GM23248 (cell line): ENCODE measurements at regions not wholly inside any gene's neighbourhood (a gene's known extent, or its start where the extent isn't known, plus 50 kb on each side); places are given as distances from the start of the nearest gene placed in this dataset.

Source experiments
- DNase-seq: peaks from one replicate; pipeline ENCODE4 v3.0.0-alpha.2; 2015
- H2AFZ ChIP-seq: fragments of 200-600 bp; sonication (generic); 2 replicates; pipeline ENCODE4 v1.6.1; 2016; ENCODE audit warnings: antibody characterized with exemption
- H3F3A ChIP-seq: fragments of 200-600 bp; sonication (generic); 2 replicates; pipeline ENCODE4 v1.6.1; 2016; ENCODE audit warnings: mild to moderate bottlenecking, antibody characterized with exemption, mixed run types; ENCODE audit not compliant: insufficient read depth
- H3K27ac ChIP-seq: fragments of 200-600 bp; sonication (generic); 2 replicates; pipeline ENCODE4 v1.5.1; 2016; ENCODE audit warnings: mild to moderate bottlenecking
- H3K27me3 ChIP-seq: fragments of 200-600 bp; sonication (generic); replicated peaks from 2 replicates; pipeline ENCODE4 v1.6.1; 2016; ENCODE audit warnings: mild to moderate bottlenecking; ENCODE audit not compliant: insufficient read depth
- H3K36me3 ChIP-seq: fragments of 200-600 bp; sonication (generic); 2 replicates; pipeline ENCODE4 v1.6.1; 2016; ENCODE audit warnings: low read depth, mild to moderate bottlenecking
- H3K4me1 ChIP-seq: fragments of 200-600 bp; sonication (generic); 2 replicates; pipeline ENCODE4 v1.6.1; 2016; ENCODE audit warnings: mild to moderate bottlenecking; ENCODE audit not compliant: insufficient read depth
- H3K4me2 ChIP-seq: fragments of 200-600 bp; sonication (generic); one replicate; pipeline ENCODE4 v1.6.1; 2016; ENCODE audit warnings: mild to moderate bottlenecking; ENCODE audit not compliant: unreplicated experiment
- H3K4me3 ChIP-seq: fragments of 200-600 bp; sonication (generic); 2 replicates; pipeline ENCODE4 v1.5.1; 2016; ENCODE audit warnings: mild to moderate bottlenecking
- H3K79me2 ChIP-seq: fragments of 200-600 bp; sonication (generic); 2 replicates; pipeline ENCODE4 v1.6.1; 2016; ENCODE audit warnings: mild to moderate bottlenecking; ENCODE audit not compliant: insufficient read depth
- H3K9ac ChIP-seq: fragments of 200-600 bp; sonication (generic); 2 replicates; pipeline ENCODE4 v1.6.1; 2016; ENCODE audit warnings: mild to moderate bottlenecking
- H3K9me2 ChIP-seq: fragments of 200-600 bp; sonication (generic); 2 replicates; pipeline ENCODE4 v1.6.1; 2016; ENCODE audit warnings: mixed run types, mild to moderate bottlenecking, moderate library complexity; ENCODE audit not compliant: insufficient read depth
- H3K9me3 ChIP-seq: fragments of 200-600 bp; sonication (generic); one replicate; pipeline ENCODE4 v1.6.1; 2017; ENCODE audit warnings: low read depth
- H4K20me1 ChIP-seq: fragments of 200-600 bp; sonication (generic); 2 replicates; pipeline ENCODE4 v1.6.0; 2016; ENCODE audit not compliant: insufficient read depth
- EZH2 ChIP-seq: fragments of 200-600 bp; sonication (generic); IDR thresholded peaks from 2 replicates; pipeline ENCODE4 v1.6.1; 2018; ENCODE audit warnings: antibody characterized with exemption, mild to moderate bottlenecking; ENCODE audit not compliant: insufficient read depth, poor library complexity, severe bottlenecking
- EZH2phosphoT487 ChIP-seq: fragments of 200-600 bp; sonication (generic); IDR thresholded peaks from 2 replicates; pipeline ENCODE4 v1.6.1; 2018; ENCODE audit warnings: antibody characterized with exemption, moderate library complexity, mild to moderate bottlenecking, low read depth; ENCODE audit not compliant: insufficient read depth
- WGBS, 2 experiments: methylation state at CpG; one replicate each; pipeline ENCODE4 v1.1.6; 2015 to 2017; ENCODE audit warnings: low lambda C conversion rate in 2 of 2, low coverage in 1 of 2; ENCODE audit errors: missing lambda C conversion rate in 2 of 2; 5-methylcytosine and 5-hydroxymethylcytosine counted together
- in situ Hi-C: fragments of 300-500 bp; cut with MboI; formaldehyde crosslinking; loops from 2 replicates; pipeline ENCODE4 v1.15.0; 2020

DNA sequence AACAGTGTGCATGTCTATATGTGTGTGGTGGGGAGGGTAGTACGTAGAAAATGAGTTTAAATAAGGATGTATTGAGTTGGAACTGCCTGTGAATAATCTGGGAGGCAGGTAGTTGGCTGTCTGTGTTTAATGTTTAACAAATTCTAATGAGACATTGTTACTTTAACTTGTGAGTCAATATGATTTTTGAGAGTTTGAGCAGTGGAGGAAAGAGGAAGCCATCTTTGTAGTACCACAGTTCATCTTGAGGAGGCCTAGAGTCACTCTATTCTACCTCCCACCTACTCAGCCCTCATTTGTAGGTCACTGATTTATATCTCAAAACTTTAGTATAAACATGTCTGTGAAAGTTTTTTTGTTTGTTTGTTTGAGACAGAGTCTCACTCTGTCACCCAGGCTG lies 129.9 kb upstream of the ITGB1 start:
- no peak for DNase-seq
- Histone ChIP-seq H3K9me2 (no peaks in the 10 kb centered on the region), H3K4me1 (no peaks in the 10 kb centered on the region), H3K36me3 (no peaks in the 10 kb centered on the region), H4K20me1 (no peaks in the 10 kb centered on the region), H3K9ac (no peak overlapping the region), H3K27ac (no peak overlapping the region), H3K27me3 (no peaks in the 10 kb centered on the region), H3K9me3 (no peaks in the 10 kb centered on the region), H3K4me3 (no peak overlapping the region), H2AFZ (no peak overlapping the region), H3K4me2 (no peak overlapping the region), H3F3A (no peaks in the 10 kb centered on the region), H3K79me2 (no peaks in the 10 kb centered on the region)
- WGBS, 2 experiments = 88 to 90% methylated on average over 1 of the region's 1 CpG
- TF ChIP-seq EZH2 = no peak
- TF ChIP-seq EZH2phosphoT487 = no peak
- in situ Hi-C loops = no loop called here

- H3K4me1 ChIP-seq = no peaks in the 10 kb centered on the region
These were observed 129.1 kb upstream of the ITGB1 start for GRCh38 chr10:33087152-33087551.

DNA sequence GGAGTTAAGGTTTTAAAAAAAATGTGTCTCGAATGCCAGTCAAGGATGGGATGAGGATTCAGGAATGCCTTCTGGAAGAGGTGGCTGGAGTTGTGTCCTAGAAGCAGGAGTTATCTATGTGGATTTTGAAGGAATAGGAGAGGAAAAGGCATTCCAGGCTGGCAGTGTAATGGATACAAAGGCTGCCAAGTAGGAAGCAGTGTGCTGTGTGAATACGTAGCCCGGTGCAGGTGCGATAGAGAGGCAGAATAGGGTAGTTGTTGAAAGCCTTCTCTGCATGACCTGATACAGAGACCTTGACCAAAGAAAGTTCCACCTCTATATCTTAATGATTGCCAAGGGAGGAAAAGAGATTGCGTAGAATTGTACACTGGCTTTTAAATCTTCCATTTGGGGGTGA lies 128.1 kb upstream of the ITGB1 start:
- Histone ChIP-seq H3K36me3 (no peaks in the 10 kb centered on the region), H4K20me1 (no peaks in the 10 kb centered on the region), H3K27ac (no peak overlapping the region), H3K4me1 (no peaks in the 10 kb centered on the region), H2AFZ (no peak overlapping the region), H3K9ac (no peak overlapping the region), H3K79me2 (no peaks in the 10 kb centered on the region), H3K4me2 (no peak overlapping the region), H3K27me3 (no peaks in the 10 kb centered on the region), H3K9me3 (no peaks in the 10 kb centered on the region), H3K9me2 (no peaks in the 10 kb centered on the region), H3F3A (no peaks in the 10 kb centered on the region), H3K4me3 (no peak overlapping the region)
- in situ Hi-C loops = no loop called here
- TF ChIP-seq EZH2phosphoT487 = no peak
- TF ChIP-seq EZH2 = no peak
- DNase-seq = no peak
- WGBS, 2 experiments = 95 to 97% methylated on average over 5 of the region's 5 CpGs

More at GRCh38 chr10:33087152-33087551, 129.1 kb upstream of the ITGB1 start:
- H3K4me3 ChIP-seq = no peak overlapping the region
- H3F3A ChIP-seq = no peaks in the 10 kb centered on the region
- TF ChIP-seq EZH2 (no peak), EZH2phosphoT487 (no peak)
- no peak overlapping the region for H3K27ac ChIP-seq
- no peaks in the 10 kb centered on the region for H3K9me2 ChIP-seq
- no peaks in the 10 kb centered on the region for H3K36me3 ChIP-seq
- no peak overlapping the region for H2AFZ ChIP-seq
- H3K9ac ChIP-seq = no peak overlapping the region
- in situ Hi-C loops = no loop called here
- WGBS, 2 experiments = 84 to 89% methylated on average over 3 of the region's 3 CpGs
- H3K9me3 ChIP-seq = no peaks in the 10 kb centered on the region
- no peaks in the 10 kb centered on the region for H3K27me3 ChIP-seq
- no peak overlapping the region for H3K4me2 ChIP-seq
- no peaks in the 10 kb centered on the region for H3K79me2 ChIP-seq
- DNase-seq = no peak
- no peaks in the 10 kb centered on the region for H4K20me1 ChIP-seq

- no peak for DNase-seq
- in situ Hi-C loops = no loop called here
- Histone ChIP-seq H3K4me2 (no peak overlapping the region), H3K9ac (no peak overlapping the region), H3K27ac (no peak overlapping the region), H3K4me1 (no peaks in the 10 kb centered on the region), H3K36me3 (no peaks in the 10 kb centered on the region), H3K4me3 (no peak overlapping the region), H3K9me2 (no peaks in the 10 kb centered on the region), H3K79me2 (no peaks in the 10 kb centered on the region), H3K27me3 (no peaks in the 10 kb centered on the region), H3K9me3 (no peaks in the 10 kb centered on the region), H2AFZ (no peak overlapping the region), H4K20me1 (no peaks in the 10 kb centered on the region), H3F3A (no peaks in the 10 kb centered on the region)
- no peak for TF ChIP-seq EZH2
- no peak for TF ChIP-seq EZH2phosphoT487
These were observed 127.3 kb upstream of the ITGB1 start for GRCh38 chr10:33085313-33085833.

- no peak overlapping the region for H3K4me2 ChIP-seq
- no peak overlapping the region for H2AFZ ChIP-seq
- no peaks in the 10 kb centered on the region for H4K20me1 ChIP-seq
- no peaks in the 10 kb centered on the region for H3K9me2 ChIP-seq
- in situ Hi-C loops = no loop called here
- no peaks in the 10 kb centered on the region for H3K27me3 ChIP-seq
- no peak overlapping the region for H3K27ac ChIP-seq
- H3F3A ChIP-seq = no peaks in the 10 kb centered on the region
- whole genome bisulfite sequencing, 2 experiments = 80 to 97% methylated on average over 1 of the region's 1 CpG
- no peaks in the 10 kb centered on the region for H3K9me3 ChIP-seq
- H3K9ac ChIP-seq = no peak overlapping the region
- no peak overlapping the region for H3K4me3 ChIP-seq
- TF ChIP-seq EZH2 = no peak
- TF ChIP-seq EZH2phosphoT487 = no peak
- DNase-seq = no peak
- no peaks in the 10 kb centered on the region for H3K79me2 ChIP-seq
- no peaks in the 10 kb centered on the region for H3K36me3 ChIP-seq
- no peaks in the 10 kb centered on the region for H3K4me1 ChIP-seq
These were observed 126.4 kb upstream of the ITGB1 start for GRCh38 chr10:33084453-33084852.
